BJ (cell line): ENCODE measurements at regions not wholly inside any gene's neighbourhood (a gene's known extent, or its start where the extent isn't known, plus 50 kb on each side); places are given as distances from the start of the nearest gene placed in this dataset.

ENCODE experiments used
- CTCF ChIA-PET: fragments of 350-600 bp; formaldehyde crosslinking; extraction: SDS; loops from one replicate; lab custom pipeline; 2021; ENCODE audit warnings: antibody characterized with exemption, inconsistent platforms; lab: Yijun Ruan, JAX
- POLR2A ChIA-PET: fragments of 300-600 bp; sonication (Branson Sonifier 250); formaldehyde crosslinking; extraction: SDS; loops from one replicate; lab custom pipeline; 2021; ENCODE audit warnings: antibody characterized with exemption; lab: Charles Lee
- DNase-seq: peaks from one replicate; pipeline ENCODE4 v3.0.0-alpha.2; 2011; ENCODE audit warnings: low read depth
- H3K27me3 ChIP-seq: 2 replicates; pipeline ENCODE4 v1.6.0; 2011; ENCODE audit warnings: low read length; ENCODE audit not compliant: control insufficient read depth, insufficient read depth
- H3K36me3 ChIP-seq: 2 replicates; pipeline ENCODE4 v1.5.1; 2011; ENCODE audit warnings: low read length; ENCODE audit not compliant: control insufficient read depth, insufficient read depth
- H3K4me3 ChIP-seq: 2 replicates; pipeline ENCODE4 v1.5.1; 2011; ENCODE audit warnings: low read depth, mild to moderate bottlenecking, control low read depth, low read length
- TF ChIP-seq, protein P1 (sequence below): IDR thresholded peaks from 2 replicates; pipeline ENCODE4 v1.5.1; 2011; ENCODE audit warnings: low read depth, mild to moderate bottlenecking, control low read depth, inconsistent platforms, low read length, moderate library complexity; ENCODE audit not compliant: insufficient read depth

DNA sequence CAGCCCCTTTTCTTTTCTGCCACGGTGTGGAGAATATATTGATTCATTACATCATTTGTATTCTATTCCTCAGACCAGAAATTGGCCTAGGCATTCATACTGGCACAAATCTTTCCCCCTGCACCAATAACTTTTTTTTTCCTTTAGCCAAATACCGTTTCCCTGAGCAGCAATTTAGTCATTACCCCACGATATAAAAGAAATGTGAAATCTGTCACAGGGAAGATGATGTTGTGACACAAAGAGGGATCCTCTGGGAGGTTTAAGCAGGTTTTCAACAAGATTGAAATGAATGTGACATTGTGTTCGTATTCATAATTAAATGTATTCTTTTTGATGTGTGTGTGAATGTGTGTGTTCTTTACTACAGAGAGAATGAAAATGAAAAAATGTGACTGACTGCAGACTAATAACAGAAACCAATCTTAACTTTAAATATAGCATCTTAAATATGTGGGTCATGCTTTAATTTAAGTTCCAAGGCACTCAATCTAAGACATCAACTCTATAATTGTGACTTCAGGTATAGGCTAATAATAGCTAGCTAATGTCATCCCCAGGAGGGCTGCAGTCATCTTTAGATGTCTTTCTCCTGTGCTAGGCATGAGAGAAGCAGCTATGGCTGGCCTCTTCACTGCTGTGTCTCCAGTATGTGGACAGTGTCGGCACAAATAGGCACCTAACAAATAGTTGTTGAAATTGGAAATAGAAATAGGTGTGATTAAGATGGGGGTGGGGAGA lies 177.7 kb downstream of the BTBD3 start:
- TF ChIP-seq, protein P1, sequence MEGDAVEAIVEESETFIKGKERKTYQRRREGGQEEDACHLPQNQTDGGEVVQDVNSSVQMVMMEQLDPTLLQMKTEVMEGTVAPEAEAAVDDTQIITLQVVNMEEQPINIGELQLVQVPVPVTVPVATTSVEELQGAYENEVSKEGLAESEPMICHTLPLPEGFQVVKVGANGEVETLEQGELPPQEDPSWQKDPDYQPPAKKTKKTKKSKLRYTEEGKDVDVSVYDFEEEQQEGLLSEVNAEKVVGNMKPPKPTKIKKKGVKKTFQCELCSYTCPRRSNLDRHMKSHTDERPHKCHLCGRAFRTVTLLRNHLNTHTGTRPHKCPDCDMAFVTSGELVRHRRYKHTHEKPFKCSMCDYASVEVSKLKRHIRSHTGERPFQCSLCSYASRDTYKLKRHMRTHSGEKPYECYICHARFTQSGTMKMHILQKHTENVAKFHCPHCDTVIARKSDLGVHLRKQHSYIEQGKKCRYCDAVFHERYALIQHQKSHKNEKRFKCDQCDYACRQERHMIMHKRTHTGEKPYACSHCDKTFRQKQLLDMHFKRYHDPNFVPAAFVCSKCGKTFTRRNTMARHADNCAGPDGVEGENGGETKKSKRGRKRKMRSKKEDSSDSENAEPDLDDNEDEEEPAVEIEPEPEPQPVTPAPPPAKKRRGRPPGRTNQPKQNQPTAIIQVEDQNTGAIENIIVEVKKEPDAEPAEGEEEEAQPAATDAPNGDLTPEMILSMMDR, result no peak
- no peak overlapping the region for H3K4me3 ChIP-seq
- no peaks in the 10 kb centered on the region for H3K36me3 ChIP-seq
- ChIA-PET CTCF (no interaction called here), POLR2A (no interaction called here)
- DNase-seq, result no peak
- no peaks in the 10 kb centered on the region for H3K27me3 ChIP-seq

DNA sequence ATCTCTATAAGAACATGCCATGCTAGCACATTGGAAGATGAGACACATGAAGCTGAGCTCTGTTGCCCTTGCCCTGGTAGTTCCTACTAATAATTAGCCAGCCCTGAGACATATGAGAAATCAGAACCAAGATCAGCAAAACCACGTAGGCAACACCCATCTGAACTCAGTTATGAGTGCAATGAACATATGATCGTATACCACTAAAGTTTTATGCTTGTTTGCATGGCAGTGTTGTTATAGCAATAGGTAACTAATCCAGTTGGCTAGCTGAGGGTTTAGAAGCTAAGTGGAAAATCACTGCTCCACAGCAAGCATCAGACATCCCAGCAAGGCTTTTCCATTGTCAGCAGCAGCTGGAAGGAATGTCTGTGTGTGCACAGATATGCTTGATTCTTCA lies 180.7 kb downstream of the BTBD3 start:
- ChIA-PET POLR2A (no interaction called here), CTCF (no interaction called here)
- TF ChIP-seq, protein P1, result no peak
- H3K36me3 ChIP-seq, result no peaks in the 10 kb centered on the region
- no peak for DNase-seq
- H3K4me3 ChIP-seq, result no peak overlapping the region
- no peaks in the 10 kb centered on the region for H3K27me3 ChIP-seq

DNA sequence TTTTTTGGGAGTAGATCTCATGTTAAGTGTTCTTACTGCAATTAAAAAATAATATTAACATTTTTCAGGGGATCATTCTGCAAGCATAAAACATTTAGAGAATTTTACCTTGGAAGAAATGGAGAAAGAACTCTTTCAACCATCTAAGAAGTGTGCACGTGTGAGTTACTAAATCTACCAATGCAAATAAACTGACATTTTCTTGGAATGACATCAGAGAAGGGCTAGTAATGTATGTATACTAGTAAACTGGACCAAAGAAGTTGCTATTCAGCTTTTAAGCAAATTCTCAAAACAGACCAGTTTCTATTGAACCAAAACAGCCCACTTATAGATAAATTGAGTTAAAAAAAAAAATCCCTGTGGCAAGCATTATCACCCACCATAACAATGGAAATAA lies 191.2 kb downstream of the BTBD3 start:
- POLR2A ChIA-PET, result no interaction called here
- CTCF ChIA-PET, result no interaction called here

DNA sequence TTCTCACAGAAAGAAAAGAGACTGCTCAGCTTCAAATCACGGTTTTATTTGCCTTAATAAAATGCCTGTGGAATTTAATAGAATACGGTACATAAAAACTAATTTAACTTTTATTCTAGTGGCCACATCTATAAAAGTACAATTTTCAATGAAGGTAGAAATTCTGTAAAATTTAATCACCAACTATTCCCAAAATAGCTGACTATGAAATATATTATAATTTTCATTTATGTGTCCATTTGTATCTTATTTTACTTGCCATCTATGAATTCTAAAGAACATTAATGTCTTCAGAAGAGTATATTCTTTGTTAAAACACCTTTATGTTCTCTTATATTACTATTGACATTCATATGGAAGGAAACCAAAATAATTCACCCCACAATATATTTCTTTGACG lies 192.6 kb downstream of the BTBD3 start:
- no peaks in the 10 kb centered on the region for H3K36me3 ChIP-seq
- CTCF ChIA-PET, result interaction anchor here (0.7 kb wide), 1 partner anchor 140 kb away, joined by 4 read pairs; no protein-coding TSS in a partner anchor
- no peaks in the 10 kb centered on the region for H3K27me3 ChIP-seq
- no peak overlapping the region for H3K4me3 ChIP-seq
- no peak for DNase-seq
- POLR2A ChIA-PET, result no interaction called here
- TF ChIP-seq, protein P1, result no peak

More for the DNA sequence above, 191.2 kb downstream of the BTBD3 start:
- Histone ChIP-seq H3K4me3 (no peak overlapping the region), H3K36me3 (no peaks in the 10 kb centered on the region), H3K27me3 (no peaks in the 10 kb centered on the region)
- DNase-seq, result no peak
- TF ChIP-seq, protein P1, result no peak

DNA sequence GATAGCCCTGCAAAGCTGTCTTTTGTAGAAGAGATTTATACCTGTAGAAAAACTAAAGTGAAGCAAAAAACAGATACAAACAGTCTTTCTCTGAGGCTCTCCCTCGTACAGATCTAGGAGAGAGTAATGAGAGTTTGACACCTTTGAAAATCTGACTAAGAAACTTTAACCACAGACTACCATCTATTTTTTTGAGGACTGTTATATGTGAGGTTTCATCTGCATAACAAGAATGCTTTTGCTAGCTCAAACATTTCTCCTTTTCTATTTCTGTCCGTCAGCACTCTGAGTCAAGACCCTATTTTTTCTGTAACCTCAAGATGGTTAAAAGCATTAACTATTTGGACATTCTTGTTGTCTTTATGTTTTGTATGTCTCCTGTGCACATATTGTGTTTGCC lies 193.0 kb downstream of the BTBD3 start:
- TF ChIP-seq, protein P1, result no peak
- POLR2A ChIA-PET, result no interaction called here
- H3K4me3 ChIP-seq, result no peak overlapping the region
- H3K27me3 ChIP-seq, result no peaks in the 10 kb centered on the region
- CTCF ChIA-PET, result interaction anchor here (0.7 kb wide), 1 partner anchor 141 kb away, joined by 4 read pairs; no protein-coding TSS in a partner anchor
- no peaks in the 10 kb centered on the region for H3K36me3 ChIP-seq
- DNase-seq, result no peak
